ENCODE measurements at regions not wholly inside any gene's neighbourhood (a gene's known extent, or its start where the extent isn't known, plus 50 kb on each side); places are given as distances from the start of the nearest gene placed in this dataset.

DNA sequence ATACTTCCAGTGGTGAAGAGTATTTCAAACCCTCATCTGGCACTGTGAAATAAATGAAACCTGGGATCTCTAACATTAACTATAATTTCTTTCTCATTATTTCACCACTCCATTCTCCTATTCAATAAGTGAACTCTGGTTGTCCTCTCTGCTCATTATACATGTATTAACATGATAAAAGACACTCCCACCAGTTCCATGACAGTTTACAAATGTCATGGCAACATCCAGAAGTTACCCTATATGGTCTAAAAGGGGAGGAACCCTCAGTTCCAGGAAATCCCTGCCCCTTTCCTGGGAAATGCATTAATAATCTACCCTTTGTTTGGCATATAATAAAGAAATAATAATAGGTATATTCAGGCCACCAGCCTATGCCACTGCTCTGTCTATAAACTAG lies 62.7 kb upstream of the BRINP3 start:
- in situ Hi-C loops (cut with HindIII; ENCODE audit: low pct_unique_long_range_greater_than_20kb, low sequenced_read_pairs): no loop called here
- DNase-seq (ENCODE audit: low read depth): no peak

DNA sequence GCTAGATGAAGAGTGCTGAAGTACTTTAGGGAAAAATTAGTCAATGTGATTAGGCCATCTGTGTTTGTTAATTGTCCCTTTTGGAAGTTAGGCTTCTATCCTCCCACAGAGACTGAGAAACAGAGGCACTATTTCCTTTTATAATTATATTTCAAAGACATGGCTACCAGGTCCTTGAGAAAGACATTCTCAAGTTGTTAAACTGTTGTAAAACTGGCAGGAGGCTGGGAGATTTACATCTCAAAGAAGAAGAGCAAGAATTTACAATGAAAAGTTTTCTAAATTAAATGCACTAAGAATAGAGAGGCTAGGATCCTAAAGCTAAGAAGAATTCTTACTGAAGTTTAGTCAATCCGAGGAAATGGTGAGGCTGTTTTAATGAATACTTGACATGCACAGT lies 74.0 kb upstream of the BRINP3 start:
- in situ Hi-C loops (cut with HindIII; ENCODE audit: low pct_unique_long_range_greater_than_20kb, low sequenced_read_pairs): no loop called here
- no peak for DNase-seq (ENCODE audit: low read depth)

DNA sequence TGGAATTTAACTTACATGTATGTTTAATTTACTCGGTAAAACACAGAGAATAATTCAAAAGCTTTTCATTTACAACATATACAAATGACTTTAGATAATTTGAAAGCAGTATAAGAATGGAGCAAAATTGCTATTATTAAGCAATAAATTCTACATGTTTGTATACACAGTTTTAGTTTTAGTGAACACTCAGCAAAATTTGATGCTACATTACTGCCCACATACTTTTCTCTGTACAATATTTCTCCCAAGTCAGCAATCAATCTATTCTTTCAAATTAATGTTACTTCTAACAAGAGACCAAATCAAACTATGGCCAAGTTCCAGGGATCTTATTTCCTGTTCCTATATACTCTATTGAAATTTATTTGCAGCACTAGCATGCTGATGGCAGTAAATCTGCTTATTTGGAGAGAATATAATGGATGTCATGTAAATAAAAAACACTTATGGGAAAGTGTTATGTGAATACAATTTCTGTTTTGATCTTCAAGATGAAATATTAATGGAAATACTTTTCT lies 82.6 kb upstream of the BRINP3 start:
- in situ Hi-C loops (cut with HindIII; ENCODE audit: low pct_unique_long_range_greater_than_20kb, low sequenced_read_pairs): no loop called here
- DNase-seq (ENCODE audit: low read depth): no peak

DNA sequence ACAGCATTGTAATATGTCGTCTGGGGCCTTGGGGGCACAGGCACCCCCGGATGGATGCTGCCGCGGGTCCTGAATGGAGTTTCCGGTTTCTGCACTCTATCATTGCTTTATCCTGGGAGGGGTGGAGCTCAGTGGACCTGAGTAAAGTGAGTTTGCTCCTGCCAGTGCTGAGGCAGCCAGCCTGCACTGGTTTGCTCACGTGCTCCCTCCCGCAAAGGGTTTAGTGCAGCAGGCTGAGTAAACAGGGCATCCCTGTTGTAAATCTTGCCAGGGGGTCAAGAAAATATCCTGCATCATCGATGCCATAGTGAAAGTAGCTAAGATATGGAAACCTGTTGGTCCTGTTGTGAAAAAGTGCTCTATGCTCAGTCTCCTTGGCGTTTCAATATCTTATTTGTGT lies 85.6 kb upstream of the BRINP3 start:
- no peak for DNase-seq (ENCODE audit: low read depth)
- in situ Hi-C loops (cut with HindIII; ENCODE audit: low pct_unique_long_range_greater_than_20kb, low sequenced_read_pairs): no loop called here

DNA sequence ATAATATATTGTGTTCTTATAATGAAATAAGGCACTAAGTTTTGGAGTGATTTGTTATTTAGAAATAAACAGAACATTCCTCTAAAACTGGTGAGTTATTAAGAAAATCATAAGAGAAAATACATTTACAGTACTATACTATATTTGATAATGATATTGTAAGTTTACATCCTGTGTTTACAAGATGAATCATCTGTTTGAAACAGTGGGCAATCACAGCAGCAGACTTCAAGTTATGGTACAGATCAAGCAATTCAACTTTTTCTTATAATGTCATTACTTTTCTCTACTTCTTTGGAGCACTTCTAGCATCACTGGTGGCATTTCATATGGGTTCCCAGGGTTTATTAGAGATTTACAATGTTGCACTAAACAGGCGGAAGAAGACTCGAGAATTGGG lies 86.5 kb upstream of the BRINP3 start:
- DNase-seq (ENCODE audit: low read depth): no peak
- in situ Hi-C loops (cut with HindIII; ENCODE audit: low pct_unique_long_range_greater_than_20kb, low sequenced_read_pairs): no loop called here

DNA sequence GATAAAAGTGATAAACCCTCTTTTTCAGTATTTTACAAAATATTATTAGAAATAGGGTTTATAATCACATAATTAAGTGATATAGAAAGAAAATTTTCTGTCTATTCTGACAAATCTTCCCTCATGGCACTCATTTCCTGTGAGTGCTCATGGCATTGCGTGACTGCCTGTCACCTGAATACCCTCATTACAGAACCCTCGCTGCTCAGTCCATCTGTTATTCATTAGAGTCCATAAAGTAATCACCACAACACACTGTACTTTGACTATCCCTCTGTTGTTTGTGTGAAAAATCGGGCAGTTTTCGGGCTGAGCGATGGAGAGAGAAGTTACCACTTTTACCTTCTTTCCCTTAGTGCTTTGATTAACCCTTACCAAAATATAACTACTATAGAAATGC lies 100.4 kb upstream of the BRINP3 start:
- DNase-seq (ENCODE audit: low read depth): no peak

DNA sequence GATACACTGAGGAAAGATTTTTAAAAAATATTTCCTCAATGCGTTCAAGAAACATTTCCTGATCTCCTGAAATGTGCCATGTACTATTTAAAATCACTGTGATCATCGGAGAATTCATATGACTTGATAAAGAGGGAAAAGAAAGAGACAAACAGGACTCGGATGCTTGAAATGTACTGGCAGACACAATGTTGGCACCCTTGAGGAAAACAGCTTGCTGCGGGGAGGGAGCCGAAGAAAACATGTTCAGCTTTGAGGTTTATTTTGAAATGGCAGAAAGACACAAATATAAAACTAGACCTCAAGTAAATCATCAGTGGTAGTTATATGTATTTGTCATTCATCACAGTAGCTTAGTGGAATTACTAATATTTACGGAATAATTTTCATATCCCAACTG lies 100.9 kb upstream of the BRINP3 start:
- in situ Hi-C loops (cut with HindIII; ENCODE audit: low pct_unique_long_range_greater_than_20kb, low sequenced_read_pairs): no loop called here

More for the DNA sequence above, 100.4 kb upstream of the BRINP3 start:
- in situ Hi-C loops (cut with HindIII; ENCODE audit: low pct_unique_long_range_greater_than_20kb, low sequenced_read_pairs): no loop called here

DNA sequence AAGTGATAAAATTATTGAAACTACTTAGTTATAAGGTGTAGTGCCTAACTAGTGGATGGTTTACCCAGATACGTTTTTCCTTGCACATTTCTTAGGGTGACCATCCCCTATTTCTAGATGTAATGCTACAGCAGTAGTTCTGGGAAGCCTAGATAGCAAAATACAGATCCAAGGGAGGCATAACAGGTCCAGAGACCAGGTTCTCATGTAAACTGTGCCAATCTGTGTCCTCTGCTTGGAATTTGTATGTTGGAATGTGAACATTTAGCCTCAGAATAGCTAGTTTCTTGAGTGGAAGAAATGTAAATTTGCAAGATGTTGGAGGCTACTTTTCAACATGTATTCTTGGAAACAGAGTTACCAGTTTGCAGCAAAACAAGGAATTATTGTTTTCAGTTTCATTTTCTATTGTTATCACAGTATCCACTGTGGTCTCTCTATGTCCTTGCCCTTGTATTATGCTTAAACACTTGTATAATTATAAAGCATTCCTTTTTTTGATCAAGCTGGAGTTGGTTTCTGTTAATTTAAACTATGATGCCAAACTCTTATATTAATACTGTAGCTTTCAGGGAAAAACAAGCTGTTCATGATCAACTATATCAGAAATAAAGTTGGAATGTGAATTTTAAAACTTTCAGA lies 102.0 kb upstream of the BRINP3 start:
- no peak for DNase-seq (ENCODE audit: low read depth)
- in situ Hi-C loops (cut with HindIII; ENCODE audit: low pct_unique_long_range_greater_than_20kb, low sequenced_read_pairs): no loop called here

More for the DNA sequence above, 100.9 kb upstream of the BRINP3 start:
- no peak for DNase-seq (ENCODE audit: low read depth)

DNA sequence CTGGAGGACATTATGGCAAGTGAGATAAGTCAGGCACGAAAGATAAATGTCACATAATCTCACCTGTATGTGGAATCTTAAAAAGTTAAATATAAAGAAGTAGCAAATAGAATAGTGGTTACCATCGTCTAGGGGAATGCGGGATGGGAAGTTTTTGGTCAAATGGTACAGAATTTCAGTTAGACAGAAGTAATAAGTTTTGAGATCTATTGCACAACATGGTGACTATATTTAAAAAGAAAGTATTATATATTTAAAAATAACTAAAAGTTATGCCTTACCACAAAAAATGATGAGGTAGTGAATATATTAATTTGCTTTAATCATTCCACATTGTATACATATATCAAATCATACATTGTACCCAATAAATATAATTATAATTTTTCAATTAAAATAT lies 106.2 kb upstream of the BRINP3 start:
- in situ Hi-C loops (cut with HindIII; ENCODE audit: low pct_unique_long_range_greater_than_20kb, low sequenced_read_pairs): no loop called here
- no peak for DNase-seq (ENCODE audit: low read depth)

DNA sequence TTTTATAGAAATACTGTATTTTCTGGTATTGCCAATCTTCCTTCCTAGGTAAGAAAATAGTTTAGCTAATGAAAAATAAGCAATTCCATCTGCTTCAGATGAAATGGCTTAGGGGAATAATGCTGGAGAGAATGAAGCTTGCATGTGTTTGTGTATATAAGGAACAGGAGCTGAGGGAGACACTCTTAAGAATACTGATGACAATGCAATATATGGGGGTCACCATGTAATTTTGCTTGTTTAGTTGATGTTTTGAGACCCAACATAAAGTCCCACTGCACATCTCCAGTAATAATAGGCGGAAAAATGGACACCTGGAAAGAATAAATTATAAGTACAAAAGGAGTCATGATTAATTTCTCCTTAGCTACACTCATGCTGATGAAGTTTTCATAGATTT lies 110.8 kb upstream of the BRINP3 start:
- no peak for DNase-seq (ENCODE audit: low read depth)
- in situ Hi-C loops (cut with HindIII; ENCODE audit: low pct_unique_long_range_greater_than_20kb, low sequenced_read_pairs): no loop called here

DNA sequence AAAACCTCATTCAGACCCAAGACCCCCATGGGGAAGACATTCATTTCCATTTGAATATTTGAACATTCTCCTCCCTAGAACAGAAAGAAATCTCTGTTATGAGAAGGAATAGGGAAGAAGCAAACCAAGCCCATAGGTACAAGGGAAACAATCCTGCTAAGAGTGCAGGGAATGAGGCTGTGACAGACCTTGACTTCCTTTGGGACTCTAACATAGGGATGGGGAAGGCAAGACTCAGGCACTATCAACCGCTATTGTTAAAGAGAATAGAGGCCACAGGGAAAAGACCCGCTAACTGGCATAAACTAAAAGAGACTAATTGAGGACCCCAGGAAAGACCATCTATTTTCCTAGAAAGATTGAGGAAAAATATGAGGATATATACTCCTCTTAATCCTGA lies 117.8 kb upstream of the BRINP3 start:
- in situ Hi-C loops (cut with HindIII; ENCODE audit: low pct_unique_long_range_greater_than_20kb, low sequenced_read_pairs): no loop called here
- DNase-seq (ENCODE audit: low read depth): no peak

DNA sequence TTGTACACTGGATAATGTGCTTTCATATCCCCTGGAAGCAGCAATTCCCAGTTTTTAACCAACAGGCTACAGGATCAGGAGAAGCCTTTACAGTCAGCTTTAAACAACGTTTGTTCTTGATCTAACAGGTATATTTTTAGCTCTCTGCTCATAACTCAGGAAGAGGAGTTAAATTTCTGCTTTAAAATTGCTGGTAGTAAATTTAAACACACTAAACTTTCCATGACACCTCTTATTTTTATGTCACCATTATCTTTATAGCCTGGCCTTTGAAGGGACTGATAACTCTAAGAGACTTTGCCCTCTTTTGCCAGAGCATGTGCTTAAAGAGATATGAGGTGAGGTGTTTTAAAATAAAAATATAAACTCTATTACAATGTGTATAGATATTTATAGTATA lies 119.6 kb upstream of the BRINP3 start:
- DNase-seq (ENCODE audit: low read depth): no peak
- in situ Hi-C loops (cut with HindIII; ENCODE audit: low pct_unique_long_range_greater_than_20kb, low sequenced_read_pairs): no loop called here

DNA sequence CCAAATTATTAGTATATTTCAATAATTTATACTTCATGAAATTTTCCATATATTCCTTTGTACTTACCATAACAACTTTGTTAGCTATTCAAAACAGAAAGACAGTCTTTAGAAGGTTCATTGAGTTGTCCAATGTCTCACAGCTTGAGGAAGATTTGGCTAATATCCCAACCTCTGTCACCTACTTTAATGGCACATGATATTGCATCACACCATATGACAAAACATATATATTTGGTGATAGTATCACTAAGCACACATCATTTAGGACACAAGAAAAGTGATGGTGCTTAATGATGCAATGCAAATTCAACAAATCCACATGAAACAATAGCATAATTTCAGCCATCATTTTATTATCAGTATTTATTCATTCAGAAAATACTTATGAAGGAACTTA lies 122.0 kb upstream of the BRINP3 start:
- DNase-seq (ENCODE audit: low read depth): no peak
- in situ Hi-C loops (cut with HindIII; ENCODE audit: low pct_unique_long_range_greater_than_20kb, low sequenced_read_pairs): no loop called here

DNA sequence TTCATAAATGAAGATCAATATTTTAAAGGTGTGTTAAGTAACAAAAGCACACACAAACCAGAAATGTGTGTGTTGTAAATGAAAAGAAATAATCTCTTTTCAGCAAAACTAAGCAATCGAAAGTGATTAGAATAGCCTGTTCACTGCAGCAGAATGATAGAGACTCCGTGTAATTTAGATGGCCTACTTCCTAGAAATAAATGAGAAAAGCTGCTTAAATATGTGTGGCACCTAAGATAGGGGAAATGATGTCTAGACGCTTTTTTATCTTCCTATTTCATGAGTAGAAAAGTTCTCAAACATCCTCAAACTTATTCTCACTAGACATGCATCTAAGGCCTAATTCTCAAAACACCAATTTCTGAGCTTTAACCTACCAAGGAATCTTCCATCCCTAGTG lies 124.7 kb upstream of the BRINP3 start:
- DNase-seq (ENCODE audit: low read depth): no peak
- in situ Hi-C loops (cut with HindIII; ENCODE audit: low pct_unique_long_range_greater_than_20kb, low sequenced_read_pairs): no loop called here

DNA sequence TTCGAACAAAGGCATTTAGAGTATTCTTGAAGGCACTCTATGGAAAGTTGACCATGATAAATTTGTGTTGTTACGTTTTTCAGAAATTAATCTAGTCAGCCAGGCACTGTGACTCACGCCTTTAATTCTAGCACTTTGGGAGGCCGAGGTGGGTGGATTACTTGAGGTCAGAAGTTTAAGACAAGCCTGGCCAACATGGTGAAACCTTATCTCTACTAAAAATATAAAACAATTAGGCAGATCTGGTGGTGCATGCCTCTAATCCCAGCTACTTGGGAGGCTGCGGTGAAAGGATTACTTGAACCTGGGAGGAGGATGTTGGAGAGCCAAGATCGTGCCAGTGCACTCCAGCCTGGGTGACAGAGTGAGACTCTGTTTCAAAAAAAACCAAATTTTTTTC lies 130.6 kb upstream of the BRINP3 start:
- DNase-seq (ENCODE audit: low read depth): no peak
- in situ Hi-C loops (cut with HindIII; ENCODE audit: low pct_unique_long_range_greater_than_20kb, low sequenced_read_pairs): no loop called here

DNA sequence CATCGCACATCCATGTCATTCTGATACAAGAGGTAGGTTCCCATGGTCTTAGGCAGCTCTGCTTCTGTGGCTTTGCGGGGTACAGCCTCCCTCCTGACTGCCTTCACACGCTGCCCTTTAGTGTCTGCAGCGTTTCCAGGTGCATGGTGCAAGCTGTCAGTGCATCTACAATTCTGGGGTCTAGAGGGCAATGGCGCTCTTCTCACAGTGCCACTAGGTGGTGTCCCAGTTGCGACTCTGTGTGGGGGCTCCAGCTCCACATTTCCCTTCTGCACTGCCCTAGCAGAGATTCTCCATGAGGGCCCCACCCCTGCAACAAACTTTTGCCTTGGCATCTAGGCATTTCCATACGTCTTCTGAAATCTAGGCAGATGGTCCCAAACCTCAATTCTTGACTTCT lies 138.2 kb upstream of the BRINP3 start:
- DNase-seq (ENCODE audit: low read depth): no peak

DNA sequence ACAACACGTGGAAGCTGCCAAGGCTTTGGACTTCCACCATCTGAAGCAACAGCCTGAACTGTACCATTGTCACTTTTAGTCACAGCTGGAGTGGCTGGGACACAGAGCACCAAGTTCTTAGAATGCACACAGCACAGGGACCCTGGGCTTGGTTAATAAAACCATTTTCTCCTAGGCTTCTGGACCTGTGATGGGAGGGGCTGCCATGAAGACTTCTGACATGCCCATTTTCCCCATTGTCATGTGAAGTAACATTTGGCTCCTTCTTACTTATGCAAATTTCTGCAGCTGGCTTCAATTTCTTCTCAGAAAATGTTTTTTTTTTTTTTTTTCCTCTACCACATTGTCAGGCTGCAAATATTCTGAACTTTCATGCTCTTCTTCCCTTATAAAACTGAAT lies 138.6 kb upstream of the BRINP3 start:
- in situ Hi-C loops (cut with HindIII; ENCODE audit: low pct_unique_long_range_greater_than_20kb, low sequenced_read_pairs): no loop called here
- DNase-seq (ENCODE audit: low read depth): no peak

More for the DNA sequence above, 138.2 kb upstream of the BRINP3 start:
- in situ Hi-C loops (cut with HindIII; ENCODE audit: low pct_unique_long_range_greater_than_20kb, low sequenced_read_pairs): no loop called here

DNA sequence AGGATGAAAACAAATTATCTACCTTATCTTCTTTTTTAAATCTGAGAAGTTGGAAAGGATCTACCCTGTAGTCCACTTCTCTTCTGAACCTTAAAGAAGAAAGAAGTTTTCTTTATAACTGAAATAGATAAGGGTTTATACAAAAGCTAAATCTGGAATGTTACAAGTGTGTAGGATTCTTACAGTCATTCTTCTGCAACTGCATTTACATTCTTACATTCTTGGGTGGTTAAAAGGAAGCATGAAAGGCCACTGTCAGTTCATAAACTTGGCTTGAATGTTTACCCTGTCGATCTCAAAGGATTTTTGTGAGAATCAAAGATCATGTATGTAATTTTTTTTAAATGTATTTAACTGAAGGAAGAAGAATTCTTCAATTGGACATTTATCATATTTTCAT lies 142.1 kb upstream of the BRINP3 start:
- DNase-seq (ENCODE audit: low read depth): no peak
- in situ Hi-C loops (cut with HindIII; ENCODE audit: low pct_unique_long_range_greater_than_20kb, low sequenced_read_pairs): no loop called here

DNA sequence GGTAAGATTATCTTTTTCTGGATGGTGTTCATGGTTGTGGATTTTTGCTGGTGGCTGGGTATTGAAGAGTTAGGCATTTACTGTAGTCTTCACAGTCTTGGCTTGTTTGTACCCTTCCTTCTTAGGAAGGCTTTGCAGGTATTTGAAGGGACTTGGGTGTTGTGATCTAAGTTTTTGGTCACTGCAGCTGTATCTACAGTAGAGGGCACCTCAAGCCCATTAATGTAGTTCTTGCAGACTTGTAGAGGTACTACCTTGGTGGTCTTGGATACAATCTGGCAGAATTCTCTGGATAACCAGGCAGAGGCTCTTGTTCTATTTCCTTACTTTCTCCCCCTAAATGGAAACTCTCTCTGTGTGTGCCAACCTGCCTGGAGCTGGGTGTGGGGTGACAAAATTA lies 155.8 kb upstream of the BRINP3 start:
- in situ Hi-C loops (cut with HindIII; ENCODE audit: low pct_unique_long_range_greater_than_20kb, low sequenced_read_pairs): no loop called here
- no peak for DNase-seq (ENCODE audit: low read depth)

DNA sequence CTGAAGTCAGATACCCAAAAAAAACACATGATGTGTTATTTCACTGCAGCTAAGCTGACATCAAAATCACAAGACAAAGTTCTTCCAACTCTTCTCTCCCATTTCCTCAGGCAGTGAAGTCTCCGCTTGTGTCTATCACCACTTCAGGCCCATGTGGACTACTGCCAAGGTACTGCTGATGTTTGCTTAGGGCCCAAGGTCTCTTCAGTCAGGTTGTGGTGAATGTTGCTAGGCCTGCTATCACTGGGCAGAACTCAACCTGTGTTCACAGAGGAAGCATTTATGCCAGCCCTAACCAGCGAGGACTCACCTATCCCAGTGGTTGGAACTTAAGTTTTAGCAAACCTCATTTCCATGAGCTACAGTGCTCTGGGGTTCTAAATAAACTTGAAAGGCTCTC lies 156.5 kb upstream of the BRINP3 start:
- DNase-seq (ENCODE audit: low read depth): no peak

DNA sequence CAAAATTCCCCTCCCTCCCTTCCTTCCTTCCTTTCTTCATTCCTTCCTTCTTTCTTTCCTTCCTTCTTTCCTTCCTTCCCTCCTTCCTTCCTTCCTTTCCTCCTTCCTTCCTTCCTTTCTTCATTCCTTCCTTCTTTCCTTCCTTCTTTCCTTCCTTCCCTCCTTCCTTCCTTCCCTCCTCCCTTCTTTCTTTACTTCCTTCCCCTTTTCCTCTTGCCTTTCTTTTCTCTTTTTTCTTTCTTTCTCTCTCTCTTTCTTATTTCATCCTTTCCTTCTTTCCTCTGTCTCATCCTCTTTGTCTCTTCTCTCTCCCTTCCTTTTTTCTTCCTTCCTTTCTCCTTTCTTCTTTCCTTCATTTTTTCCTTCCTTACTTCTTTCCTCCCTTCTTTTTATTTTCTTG lies 171.9 kb upstream of the BRINP3 start:
- no peak for DNase-seq (ENCODE audit: low read depth)
- in situ Hi-C loops (cut with HindIII; ENCODE audit: low pct_unique_long_range_greater_than_20kb, low sequenced_read_pairs): no loop called here

More for the DNA sequence above, 156.5 kb upstream of the BRINP3 start:
- in situ Hi-C loops (cut with HindIII; ENCODE audit: low pct_unique_long_range_greater_than_20kb, low sequenced_read_pairs): no loop called here
